ENCODE measurements at regions not wholly inside any gene's neighbourhood (a gene's known extent, or its start where the extent isn't known, plus 50 kb on each side); places are given as distances from the start of the nearest gene placed in this dataset.

DNA sequence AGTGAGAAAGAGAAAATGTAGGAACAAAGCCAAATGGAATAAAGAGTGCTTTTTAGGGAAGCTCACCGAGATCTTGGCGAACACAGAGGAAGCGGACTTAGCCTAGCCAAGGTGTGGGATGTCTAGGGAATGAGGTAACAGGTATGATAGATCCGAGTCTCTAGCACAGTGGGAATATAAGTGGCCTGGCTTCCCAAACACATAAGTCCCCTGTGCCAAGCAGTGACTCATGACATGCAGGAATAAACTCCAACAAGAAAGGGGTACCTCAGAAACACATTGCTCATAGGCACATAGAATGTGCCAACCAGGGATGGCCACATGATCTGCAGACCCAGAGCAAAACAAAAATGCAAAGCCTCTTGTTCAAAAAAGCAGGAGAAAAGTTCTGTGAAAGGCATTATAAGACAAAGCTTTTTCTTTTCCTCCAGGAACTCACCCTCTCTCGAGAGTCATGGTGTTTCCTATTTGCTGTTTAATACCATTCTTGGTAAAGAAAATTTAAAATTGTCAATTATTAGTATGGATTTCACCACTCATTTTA is 542.5 kb downstream of the GATA3 start:
- DNase-seq (ENCODE audit: low read depth in 2 of 2), result no peak

DNA sequence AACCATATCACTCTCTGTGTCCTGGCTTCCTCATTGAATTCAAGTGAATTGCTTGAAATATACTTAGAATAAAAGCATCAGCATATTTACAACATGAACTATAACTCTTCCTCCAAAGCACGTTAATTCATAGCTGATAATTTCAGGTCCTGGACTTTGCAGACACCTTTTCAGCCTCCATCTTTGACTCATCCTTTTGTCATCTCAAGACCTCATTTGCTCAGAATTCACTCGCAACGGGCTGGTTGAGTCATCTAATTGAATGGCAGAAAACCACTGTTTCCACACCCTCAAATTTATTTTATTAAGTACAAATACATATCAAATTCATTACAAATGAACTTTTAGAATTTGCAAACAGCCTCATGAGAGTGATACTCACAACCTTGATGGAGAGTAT is 545.7 kb downstream of the GATA3 start:
- DNase-seq (ENCODE audit: low read depth in 2 of 2), result no peak

DNA sequence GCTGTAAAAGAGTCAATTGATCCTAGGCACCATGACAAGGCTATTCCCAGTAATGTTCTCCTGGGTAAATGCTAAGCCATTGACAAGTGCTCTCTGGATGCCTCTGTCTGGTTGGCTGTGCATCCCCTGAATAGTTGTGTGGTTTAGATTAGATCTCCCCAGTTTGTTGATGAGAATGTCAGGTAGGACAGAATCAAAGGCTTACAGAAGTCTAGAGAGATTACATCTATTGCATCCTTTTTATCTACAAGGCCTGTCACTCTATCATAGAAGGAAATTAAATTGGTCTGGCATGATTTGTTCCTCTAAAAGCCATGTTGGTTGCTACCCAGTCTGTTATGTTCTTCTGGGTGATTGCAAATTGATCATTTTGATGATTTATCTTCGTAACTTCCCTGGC is 548.3 kb downstream of the GATA3 start:
- DNase-seq (ENCODE audit: low read depth in 2 of 2), result no peak

DNA sequence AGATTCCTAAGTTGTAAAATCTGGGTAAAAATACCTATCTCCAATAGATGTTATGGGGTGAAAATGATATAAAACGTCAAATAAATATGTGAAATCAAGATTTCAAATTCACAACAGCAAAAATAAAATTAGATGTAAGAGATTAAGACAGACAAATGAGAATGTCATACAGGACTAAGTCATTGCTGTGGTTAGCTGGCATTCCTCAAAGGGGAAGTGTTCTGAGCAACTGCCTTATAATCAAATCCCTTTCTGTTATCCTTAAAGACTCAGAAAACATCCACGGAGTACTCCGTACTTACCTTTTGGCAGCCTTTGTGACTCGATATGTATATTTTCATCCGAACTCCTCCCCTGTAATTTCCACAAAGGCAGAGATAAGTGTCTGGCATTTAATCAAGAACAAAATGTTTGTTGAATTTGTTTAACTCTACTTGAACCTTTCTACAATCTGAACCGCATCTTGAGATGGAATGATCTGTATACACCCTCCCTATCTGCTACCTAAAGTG is 559.6 kb downstream of the GATA3 start:
- no peak for DNase-seq (ENCODE audit: low read depth in 2 of 2)

DNA sequence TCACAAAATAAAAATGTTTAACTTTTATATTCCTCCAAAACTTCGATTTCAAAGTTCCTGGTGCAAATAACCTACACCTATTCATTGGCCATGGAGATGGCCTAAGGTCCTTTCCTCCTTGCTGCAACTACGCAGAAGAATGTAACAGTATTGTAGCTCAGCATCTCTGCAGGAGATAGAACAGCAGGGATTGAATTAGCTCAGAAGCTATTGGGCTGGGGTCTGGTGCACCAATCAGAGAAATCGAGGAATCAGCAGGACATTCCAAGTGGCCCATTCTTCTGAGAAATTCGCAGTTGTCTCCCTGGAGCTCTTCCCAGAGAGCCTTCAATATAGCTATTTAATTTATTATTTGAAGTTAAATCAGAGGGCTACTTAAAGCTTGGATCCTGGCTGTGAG is 560.6 kb downstream of the GATA3 start:
- DNase-seq (ENCODE audit: low read depth in 2 of 2), result no peak

DNA sequence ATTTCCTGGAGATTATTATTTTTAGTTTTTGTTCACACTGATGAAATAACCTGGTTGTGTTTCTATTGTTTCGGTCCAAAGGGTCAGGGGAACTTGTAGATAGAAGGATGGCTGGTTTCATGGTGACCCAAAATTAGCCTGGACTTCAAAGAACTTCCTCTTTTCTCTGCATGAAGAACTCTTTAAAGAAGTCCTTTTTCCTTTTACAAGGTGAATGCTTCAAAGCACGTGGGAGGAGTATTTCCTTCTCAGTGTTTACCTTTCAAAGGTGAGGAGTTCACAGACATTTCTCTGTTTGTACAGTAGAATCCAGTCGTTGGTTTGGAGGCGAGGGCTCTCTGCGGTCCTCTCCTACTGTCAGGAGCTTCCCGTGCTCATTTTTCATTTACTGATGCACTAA is 561.7 kb downstream of the GATA3 start:
- DNase-seq (ENCODE audit: low read depth in 2 of 2), result no peak

DNA sequence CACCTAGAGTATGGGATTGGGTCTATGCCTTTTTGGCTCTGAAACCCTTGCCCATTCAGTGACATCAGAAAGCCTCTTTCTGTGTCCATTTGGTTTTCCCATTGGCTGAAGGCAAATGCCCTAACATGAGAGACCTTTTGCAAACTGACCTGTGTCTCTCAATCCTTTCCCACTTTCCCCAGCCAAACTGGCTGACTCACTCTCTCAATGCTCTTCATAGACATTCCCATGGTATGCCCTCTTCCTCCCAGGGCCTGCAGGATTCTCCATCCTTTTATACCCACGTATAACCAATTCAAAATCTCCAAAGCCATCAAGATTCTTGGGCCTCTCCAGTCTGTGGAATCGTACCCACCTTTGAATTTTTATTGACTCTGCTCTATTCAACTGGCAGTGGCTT is 563.3 kb downstream of the GATA3 start:
- DNase-seq (ENCODE audit: low read depth in 2 of 2), result no peak

DNA sequence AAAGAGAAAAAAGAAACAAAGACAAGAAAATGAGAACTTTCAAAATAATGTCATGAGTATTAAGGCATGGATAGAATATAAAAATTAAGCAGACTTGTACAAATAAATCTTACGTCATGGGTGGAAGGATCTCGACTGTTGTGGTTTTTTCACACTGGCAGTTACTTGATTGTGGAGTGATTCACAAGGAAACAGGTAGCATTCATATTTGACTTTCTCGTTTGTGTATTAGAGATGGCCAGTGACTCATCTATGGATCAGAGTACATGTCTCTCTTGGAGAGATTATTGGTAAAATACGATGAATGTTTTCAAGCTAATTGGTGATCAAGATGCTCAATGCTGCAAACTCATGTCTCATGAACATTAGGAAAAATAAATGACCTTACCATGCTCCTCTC is 564.3 kb downstream of the GATA3 start:
- no peak for DNase-seq (ENCODE audit: low read depth in 2 of 2)

DNA sequence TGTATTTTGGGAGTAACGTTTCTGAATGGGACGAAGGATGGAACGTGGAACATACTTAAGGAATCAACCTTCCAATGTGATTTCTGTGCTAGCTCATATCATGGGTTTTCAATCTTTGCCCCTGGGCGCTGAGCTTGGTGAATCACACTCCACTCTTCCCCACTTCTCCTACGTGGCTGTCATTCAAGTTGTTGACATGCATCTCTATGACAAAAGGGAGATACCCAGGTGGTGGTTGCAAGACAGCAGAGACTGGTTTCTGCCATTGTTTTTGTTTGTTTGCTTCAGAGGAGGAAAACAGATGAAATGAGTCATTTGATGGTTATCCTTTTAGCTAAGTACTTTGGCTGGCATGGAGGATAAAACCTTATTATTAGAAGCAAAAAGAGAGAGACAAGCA is 573.9 kb downstream of the GATA3 start:
- no peak for DNase-seq (ENCODE audit: low read depth in 2 of 2)

DNA sequence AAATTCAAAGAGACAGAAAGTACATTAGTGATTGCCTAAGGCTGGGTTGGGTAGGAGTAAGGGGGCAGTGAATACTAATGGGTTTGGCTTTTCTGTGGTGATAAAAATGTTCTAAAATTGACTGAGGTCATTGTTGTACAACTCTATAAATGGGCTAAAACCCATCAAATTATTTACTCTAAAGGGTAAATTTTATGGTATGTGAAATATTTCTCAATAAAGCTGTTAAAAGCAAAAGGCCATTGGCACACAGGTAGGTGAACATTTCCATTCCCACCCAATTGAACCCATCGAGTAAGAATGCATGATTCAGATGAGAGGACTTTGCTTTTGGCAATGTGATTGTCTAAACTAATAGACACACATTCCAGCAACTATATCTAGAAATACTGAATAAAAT is 579.4 kb downstream of the GATA3 start:
- DNase-seq (ENCODE audit: low read depth in 2 of 2), result no peak

DNA sequence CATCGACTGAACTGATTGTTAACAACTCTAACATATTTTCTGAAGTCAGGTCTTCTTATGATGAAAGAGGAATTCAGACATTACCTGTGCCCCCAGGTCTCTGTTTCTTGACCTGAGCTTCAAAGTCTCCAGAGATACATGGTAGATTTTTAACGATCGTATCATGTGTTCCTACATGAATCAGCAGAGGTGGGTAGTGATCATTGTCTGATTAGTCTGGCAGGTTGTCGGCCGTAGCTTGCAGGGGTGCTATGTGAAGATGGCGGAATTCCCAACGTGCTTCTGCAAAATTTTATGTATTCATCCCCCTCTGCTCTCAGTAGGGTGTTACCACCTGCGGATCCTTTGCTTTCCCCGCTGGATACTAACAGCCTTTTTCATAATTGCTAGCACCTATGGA is 581.9 kb downstream of the GATA3 start:
- DNase-seq (ENCODE audit: low read depth in 2 of 2), result no peak

DNA sequence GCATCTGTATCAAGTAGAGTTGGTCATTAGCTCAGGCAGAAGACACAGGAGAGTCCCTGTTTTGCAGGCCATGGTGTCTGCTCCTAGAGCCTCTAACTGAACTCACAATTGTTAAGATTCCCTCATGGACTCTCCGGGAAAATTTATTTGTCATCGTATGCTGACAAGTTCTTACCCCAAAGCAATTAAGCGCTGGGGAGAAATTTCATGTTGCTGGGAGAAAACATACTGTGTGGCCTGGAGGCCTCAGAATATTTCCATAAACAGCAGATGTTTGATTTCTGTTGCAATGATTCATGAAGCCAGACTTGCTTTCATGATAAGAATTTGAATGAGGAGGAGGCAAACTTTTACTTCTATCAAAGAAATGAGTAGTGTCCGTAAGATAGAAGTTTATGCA is 583.2 kb downstream of the GATA3 start:
- DNase-seq (ENCODE audit: low read depth in 2 of 2), result no peak

DNA sequence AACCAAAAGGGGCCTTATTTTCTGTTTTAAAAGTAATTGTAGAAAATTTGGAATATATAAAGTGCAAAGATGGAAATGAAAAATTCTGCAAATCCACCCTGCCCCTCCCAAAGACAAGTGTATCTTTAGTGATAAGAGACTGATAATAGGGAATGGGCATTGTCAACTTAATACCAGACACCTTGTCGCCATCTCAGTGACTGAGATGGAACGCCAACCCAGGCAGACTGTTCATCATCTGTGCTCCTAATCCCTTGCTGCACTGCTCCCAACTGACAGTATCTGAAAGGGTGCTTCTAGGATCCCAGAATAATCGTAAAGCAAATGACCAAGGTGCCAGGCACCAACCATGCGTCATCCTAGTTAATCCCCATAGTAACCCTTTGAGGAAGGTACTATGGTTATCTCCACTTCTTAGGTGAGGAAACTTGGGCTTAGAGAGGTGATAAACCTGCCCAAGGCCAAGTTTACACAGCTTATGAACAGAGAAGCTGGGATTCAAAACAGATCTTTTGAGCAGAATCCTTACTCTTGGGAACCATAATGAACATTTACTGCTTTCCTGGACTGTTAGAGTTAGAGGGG is 583.7 kb downstream of the GATA3 start:
- DNase-seq (ENCODE audit: low read depth in 2 of 2), result no peak

DNA sequence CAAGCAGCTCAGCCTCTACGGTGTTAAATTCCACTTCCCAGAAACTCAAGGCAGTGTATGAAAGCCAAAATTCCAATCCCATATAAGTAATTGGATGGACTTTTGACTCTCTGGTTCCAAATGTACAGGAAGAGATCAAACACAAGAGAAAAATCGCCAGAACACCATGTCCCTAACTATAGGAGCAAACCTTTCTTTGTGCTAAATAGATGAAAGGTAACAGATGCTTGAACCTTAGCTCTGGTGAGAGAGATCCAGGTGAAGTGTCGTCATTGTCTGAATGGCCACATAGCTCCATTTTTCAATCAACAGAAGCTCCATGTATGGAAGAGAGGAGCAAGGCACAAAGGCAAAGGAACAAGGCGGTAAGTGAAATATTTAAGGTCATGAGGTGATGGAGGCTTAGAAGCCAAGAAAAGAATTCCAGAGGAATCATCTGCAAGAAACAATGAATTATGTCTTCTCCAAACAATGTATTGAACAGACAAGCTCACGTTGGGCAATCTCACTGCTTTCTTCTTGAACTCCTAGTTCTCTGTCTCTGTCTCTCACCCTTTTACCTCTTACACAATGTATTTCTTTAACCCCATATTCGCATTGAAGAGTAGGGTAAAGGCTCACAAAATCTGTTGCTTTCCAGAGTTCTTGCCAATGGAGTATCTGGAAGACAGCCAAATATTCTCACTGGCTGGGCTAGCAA is 585.1 kb downstream of the GATA3 start:
- DNase-seq (ENCODE audit: low read depth in 2 of 2), result no peak

DNA sequence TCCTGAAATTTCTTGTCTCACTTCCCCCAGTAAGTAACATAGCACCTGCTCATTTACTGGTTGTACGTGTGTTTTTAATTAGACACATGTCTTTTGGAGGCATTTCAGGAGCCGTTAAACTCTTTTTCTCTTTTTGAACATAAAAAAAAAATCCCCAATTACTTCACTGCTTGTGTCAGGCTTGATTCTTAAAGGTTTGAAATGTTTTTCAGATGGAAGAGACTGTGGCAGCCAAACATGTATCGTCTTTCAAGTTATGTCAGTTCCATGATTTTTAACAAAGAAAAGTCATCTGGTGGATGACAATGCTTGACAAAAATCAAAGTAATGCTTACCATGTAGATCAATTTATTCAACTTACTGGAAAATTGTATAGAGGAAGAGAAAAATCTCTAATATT is 585.8 kb downstream of the GATA3 start:
- no peak for DNase-seq (ENCODE audit: low read depth in 2 of 2)

DNA sequence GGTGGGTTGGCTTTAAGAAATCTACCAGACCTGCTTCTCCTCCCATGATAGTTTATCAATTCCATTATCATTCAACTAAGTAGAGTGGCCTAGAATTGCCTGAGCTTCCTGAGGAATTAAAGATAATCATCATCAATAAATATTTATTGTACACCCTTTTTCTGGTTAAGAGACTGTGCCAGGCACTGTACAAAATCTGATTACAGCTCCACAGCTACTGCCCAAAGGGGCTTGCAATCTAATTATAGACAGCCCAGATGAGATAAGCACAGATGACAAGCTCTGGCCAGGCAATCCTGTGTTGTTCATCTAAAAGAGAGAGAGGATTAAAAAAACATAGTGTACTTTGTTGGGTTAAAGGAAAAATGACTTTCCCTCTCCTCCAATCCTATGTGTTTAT is 586.4 kb downstream of the GATA3 start:
- no peak for DNase-seq (ENCODE audit: low read depth in 2 of 2)

DNA sequence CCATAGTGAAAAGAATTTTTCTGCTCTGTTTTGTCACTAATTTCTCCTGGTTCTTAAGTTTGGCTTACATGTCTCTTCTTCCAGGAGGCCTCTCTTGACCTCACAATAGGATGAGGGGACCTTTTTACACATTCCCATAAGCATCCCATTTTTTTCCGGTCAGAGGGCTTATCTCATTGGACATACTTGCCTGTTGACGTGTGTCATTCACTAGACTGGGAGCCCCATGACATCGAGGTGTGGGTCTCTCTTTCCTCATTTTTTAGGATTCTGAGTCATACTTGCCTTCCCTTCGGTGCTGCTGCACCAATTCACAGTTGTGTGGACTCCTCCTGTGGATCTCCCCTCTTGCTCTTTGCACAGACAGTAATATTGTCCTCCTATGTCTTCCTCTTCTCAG is 601.8 kb downstream of the GATA3 start:
- DNase-seq (ENCODE audit: low read depth in 2 of 2), result no peak

DNA sequence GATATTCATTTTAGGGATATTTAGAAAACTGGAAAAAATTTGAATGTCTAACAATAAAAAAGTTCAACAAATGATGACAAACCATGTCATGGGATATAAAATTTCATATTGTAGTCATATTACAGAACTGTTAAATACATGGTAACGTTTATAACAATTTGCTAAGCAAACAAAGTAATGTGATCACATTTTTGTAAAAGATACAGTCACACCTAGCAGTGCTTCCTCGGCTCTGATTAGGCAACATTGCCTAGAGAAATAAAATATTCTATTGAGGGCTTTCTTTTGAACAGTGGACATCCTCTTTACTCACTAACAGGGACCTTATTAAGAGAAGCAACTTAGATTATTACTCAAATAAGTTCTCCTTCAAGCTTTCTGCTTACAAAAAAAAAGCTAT is 605.5 kb downstream of the GATA3 start:
- DNase-seq (ENCODE audit: low read depth in 2 of 2), result no peak

DNA sequence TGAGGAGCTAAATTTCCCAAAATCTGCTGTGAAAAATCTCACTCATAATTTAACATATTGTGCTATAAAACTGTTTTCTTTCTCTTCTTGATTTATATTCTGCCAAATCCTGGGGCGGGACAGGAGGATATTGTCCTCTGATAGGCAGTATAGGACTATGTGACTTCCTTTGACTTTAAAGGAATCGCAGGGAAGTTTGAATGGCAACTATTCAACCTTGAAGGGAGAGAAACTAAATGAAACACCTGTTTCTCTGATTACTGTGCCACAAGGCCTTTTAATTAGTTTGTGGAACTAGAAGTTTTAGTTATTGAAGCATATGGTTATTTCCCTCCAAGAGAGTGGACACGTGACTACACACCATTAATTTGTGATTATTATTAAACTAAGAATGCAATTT is 607.4 kb downstream of the GATA3 start:
- no peak for DNase-seq (ENCODE audit: low read depth in 2 of 2)

DNA sequence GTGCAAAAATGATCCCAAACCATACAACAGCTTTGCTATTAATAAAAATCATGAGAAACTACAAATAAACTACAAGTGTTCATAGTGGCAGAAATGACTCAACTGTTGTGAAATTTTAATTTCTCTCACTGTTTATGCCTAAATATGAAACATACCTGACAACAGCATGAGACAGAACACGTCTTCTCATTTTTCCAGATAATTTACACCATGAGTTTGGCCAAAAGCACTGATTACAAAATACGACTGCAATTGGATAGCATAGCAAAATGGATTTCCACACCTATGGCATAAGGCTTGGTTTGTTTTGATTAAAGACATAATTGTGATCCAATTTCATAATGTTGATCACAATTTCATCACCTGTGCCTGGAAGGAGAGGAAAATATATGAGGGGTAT is 608.6 kb downstream of the GATA3 start:
- no peak for DNase-seq (ENCODE audit: low read depth in 2 of 2)

DNA sequence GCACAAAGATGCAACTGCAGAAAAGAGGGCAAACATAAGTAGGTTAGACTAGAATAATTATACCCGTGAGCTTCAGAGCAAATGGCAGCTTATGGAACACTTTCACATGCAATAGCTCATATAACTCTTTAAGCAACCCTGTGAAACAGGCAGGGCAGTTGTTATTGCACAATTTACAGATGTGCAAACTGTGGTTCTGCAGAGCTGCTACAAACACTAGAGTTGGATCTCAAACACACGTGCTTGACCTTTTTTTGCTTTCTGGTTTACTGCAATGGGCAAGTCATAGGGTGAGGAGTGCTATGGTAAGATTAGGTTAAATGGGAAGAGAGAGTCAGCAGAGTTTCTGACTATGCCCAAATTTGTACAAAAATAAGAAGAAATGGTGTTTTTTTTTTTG is 610.8 kb downstream of the GATA3 start:
- DNase-seq (ENCODE audit: low read depth in 2 of 2), result no peak

DNA sequence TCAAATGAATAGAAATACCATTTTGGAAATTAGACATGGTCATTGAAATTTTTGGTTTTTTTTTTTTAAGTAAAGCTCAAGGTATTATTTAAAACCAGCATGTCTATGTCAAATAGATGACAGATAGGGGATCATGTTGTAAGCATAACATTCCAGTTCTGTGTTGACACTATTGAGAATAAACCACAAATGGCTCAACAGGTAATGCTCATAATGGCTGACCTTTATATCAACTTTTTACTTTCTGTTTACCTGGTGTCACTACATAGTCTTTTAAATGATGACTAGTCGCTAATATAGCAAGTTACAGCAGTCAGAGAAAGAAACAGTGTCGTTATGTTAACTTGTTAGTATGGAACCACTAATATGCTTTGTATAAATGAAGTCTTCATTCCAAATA is 616.0 kb downstream of the GATA3 start:
- DNase-seq (ENCODE audit: low read depth in 2 of 2), result no peak

DNA sequence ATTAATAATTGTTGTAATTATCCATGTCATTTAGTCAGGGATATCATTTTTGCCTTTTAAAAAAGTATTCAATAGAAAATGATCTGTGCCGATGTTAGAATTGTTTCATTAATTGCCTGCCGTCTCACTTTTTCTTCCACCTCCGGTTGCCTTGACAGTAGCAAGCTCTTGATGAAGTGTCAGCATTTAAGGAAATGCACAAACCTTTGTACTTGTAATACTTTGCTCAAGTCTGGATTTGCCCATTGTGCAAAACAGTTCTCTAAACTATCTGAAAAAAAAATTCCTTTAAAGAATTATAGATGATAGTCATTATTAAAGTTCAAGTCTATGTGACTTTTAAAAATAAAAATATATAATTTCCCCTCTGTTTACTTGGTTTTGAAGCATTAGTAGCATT is 619.7 kb downstream of the GATA3 start:
- DNase-seq (ENCODE audit: low read depth in 2 of 2), result no peak

DNA sequence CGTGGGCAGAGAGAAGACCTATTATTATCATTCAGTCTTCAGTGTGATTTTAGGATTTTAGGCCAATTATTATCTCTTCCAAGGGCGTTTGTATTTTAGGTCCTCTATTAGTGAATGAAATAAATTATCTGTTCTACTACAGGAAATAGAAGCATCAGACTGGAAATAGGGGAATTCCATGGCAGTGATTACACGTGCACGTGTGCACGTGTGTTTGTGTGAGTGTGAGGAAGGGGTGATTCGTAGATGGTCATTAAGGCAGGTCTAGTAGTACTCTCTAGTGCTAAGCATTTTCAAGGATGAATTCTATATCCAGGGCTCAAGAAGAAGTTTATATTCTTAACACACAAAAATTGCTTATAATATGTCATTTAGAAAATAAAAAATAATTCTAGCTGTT is 623.2 kb downstream of the GATA3 start:
- DNase-seq (ENCODE audit: low read depth in 2 of 2), result no peak
